ENCODE measurements at regions not wholly inside any gene's neighbourhood (a gene's known extent, or its start where the extent isn't known, plus 50 kb on each side); places are given as distances from the start of the nearest gene placed in this dataset.
A peak's percentile ranks its signal among the peaks of the same experiment; 100 is the strongest.
"Not testable (repeated sequence)": the region's sequence is repeated elsewhere in the genome, so short reads cannot be mapped to it uniquely, and the experiment has no call there.

GRCh38 chr2:185645529-185645928, 93.1 kb upstream of the FSIP2 start:
- DNase-seq (ENCODE audit: low read depth), result no peak

DNA sequence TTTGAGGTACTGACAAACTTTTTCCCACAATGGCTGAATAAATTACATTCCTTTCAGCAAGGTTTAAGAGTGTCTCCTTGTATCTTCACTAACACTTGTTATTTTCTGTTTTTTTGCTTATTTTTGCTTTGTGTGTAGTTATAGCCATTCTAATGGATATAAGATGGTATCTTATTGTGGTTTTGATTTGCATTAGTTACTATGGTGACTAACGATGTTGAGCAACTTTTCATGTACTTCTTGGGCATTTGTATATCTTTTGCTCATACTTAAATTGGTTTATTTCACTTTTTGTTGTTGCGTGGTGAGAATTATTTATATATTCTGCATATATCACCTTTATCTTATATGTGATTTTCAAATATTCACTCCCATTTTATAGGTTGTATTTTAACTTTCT, 79.9 kb upstream of the FSIP2 start:
- DNase-seq (ENCODE audit: low read depth), result no peak

DNA sequence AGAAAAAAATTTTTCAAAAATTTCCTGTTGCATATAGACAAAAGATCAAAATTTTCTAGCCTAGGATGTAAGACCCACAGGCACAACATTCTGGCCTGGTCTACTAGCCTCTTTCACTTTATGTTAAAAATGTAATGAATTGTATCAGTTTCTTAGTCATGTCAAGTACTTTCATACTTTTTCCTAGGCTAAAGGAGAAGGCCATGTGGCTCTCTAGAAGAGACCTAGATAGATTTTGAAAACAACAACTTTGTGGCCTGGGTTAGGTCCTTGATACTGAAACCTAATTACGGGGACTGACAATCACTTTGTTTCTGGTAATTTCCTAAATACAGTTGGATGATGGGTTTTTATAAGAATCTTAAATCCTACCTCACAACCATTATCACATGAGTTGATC, 74.8 kb upstream of the FSIP2 start:
- DNase-seq (ENCODE audit: low read depth), result no peak

GRCh38 chr2:185664384-185664783, 74.2 kb upstream of the FSIP2 start:
- DNase-seq (ENCODE audit: low read depth), result no peak

DNA sequence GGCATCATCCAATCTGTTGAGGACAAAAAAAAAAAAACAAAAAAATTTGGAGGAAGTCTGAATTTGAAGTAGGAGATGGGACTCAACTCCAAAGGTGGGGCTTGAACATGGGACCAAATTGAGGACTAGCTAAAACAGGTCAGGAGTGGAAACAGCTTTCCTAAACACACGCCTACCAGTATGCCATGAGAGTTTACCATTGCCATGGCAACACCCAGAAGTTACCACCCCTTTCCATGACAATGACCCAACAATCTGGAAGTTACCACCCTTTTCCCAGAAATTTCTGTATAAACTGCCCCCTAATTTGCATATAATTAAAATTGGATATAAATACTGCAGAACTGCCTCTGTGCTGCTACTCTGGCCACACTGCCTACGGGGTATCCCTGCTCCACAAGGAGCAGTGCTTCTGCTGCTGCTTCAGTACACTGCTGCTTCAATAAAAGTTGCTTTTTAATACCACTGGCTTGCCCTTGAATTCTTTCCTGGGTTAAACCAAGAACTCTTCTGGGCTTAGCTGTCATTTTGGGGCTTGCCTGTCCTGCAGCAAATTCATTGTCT, 73.3 kb upstream of the FSIP2 start:
- no peak for DNase-seq (ENCODE audit: low read depth)

DNA sequence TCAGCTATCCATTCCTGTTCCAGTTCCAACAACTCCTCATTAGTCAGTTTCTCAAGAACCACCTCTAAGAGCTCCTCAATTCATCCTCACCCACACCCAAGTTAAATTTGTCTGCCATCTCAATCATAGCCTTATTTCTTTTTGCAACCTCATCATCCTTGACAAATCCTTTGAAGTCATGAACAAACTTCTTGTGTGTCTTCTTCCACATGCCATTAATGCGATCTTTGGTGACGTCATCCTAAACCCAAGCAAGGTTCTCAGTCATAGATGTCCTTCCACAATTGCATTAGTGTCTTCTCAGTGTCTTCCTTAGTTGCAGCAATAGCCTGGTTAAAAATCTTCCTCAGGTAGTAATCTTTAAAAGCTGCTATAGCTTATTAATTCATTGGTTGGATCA, 71.2 kb upstream of the FSIP2 start:
- DNase-seq (ENCODE audit: low read depth), result no peak

DNA sequence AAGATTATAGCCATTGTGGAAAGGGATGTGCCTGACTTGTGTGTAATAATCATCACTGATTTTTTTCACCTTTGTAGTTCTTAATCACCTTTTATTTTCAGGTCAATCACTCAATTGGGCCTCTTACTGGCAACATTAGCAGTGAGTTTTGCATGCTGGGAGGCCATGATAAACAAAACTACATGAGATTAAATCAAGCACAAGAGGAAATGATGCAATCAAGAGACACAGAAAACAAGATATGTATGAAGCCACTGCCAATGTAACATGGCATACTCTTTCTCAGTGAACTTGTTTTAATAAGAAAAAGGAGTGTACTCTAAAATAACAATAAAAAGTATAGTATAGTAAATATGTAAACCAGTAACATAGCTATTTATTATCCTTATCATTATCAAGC, 69.9 kb upstream of the FSIP2 start:
- DNase-seq (ENCODE audit: low read depth), result peak; percentile 1

- DNase-seq (ENCODE audit: low read depth), result no peak
Observed at GRCh38 chr2:185674232-185674631, 64.4 kb upstream of the FSIP2 start.

GRCh38 chr2:185676316-185676715, 62.3 kb upstream of the FSIP2 start:
- no peak for DNase-seq (ENCODE audit: low read depth)

- not testable (repeated sequence) for DNase-seq (ENCODE audit: low read depth)
Observed at GRCh38 chr2:185687001-185687400, 51.6 kb upstream of the FSIP2 start.

- DNase-seq (ENCODE audit: low read depth), result no peak
Observed at GRCh38 chr2:185687967-185688366, 50.6 kb upstream of the FSIP2 start.
